ENCODE measurements at regions not wholly inside any gene's neighbourhood (a gene's known extent, or its start where the extent isn't known, plus 50 kb on each side); places are given as distances from the start of the nearest gene placed in this dataset.
"Not testable (repeated sequence)": the region's sequence is repeated elsewhere in the genome, so short reads cannot be mapped to it uniquely, and the experiment has no call there.

- 69 to 75% (median 74%) methylated on average over 3 of the region's 3 CpGs for WGBS, 3 donors
- TF ChIP-seq, protein P1, sequence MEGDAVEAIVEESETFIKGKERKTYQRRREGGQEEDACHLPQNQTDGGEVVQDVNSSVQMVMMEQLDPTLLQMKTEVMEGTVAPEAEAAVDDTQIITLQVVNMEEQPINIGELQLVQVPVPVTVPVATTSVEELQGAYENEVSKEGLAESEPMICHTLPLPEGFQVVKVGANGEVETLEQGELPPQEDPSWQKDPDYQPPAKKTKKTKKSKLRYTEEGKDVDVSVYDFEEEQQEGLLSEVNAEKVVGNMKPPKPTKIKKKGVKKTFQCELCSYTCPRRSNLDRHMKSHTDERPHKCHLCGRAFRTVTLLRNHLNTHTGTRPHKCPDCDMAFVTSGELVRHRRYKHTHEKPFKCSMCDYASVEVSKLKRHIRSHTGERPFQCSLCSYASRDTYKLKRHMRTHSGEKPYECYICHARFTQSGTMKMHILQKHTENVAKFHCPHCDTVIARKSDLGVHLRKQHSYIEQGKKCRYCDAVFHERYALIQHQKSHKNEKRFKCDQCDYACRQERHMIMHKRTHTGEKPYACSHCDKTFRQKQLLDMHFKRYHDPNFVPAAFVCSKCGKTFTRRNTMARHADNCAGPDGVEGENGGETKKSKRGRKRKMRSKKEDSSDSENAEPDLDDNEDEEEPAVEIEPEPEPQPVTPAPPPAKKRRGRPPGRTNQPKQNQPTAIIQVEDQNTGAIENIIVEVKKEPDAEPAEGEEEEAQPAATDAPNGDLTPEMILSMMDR (IDR thresholded peaks at IDR 0.05): no peak
- DNase-seq (no peak), ATAC-seq (no peak)
- Histone ChIP-seq H3K27ac (no peak overlapping the region), H3K4me1 (no peaks in the 10 kb centered on the region), H3K27me3 (ENCODE audit: insufficient read depth in 3 of 3, low read length in 2 of 3) (peaks cover 0 to 2% (median 0%) of the 10 kb centered on the region in 3 donors), H3K9me3 (no peaks in the 10 kb centered on the region), H3K4me3 (no peak overlapping the region), H3K36me3 (ENCODE audit: insufficient read depth in 1 of 2, low read depth in 1 of 2) (no peaks in the 10 kb centered on the region)
- intact Hi-C loops (cut with DNase I): no loop called here
These were observed 70.5 kb upstream of the GOLGA8B start for GRCh38 chr15:34653992-34654391.

- ATAC-seq; DNase-seq; H3K27ac ChIP-seq; H3K36me3 ChIP-seq (ENCODE audit: insufficient read depth in 1 of 2, low read depth in 1 of 2); H3K9me3 ChIP-seq; H3K4me3 ChIP-seq; H3K4me1 ChIP-seq; H3K27me3 ChIP-seq (ENCODE audit: insufficient read depth in 3 of 3, low read length in 2 of 3); intact Hi-C loops (cut with DNase I): not testable (repeated sequence)
- 62 to 93% (median 81%) methylated on average over 1 of the region's 3 CpGs for WGBS, 3 donors
These were observed 69.9 kb upstream of the GOLGA8B start for GRCh38 chr15:34653326-34653725.

GRCh38 chr15:34652726-34653033 is 69.2 kb upstream of the GOLGA8B start:
- no peak for ATAC-seq
- intact Hi-C loops (cut with DNase I): no loop called here
- no peak for DNase-seq
- Histone ChIP-seq H3K4me1 (no peaks in the 10 kb centered on the region), H3K27me3 (ENCODE audit: insufficient read depth in 3 of 3, low read length in 2 of 3) (peaks cover 0 to 2% (median 0%) of the 10 kb centered on the region in 3 donors), H3K27ac (no peak overlapping the region), H3K9me3 (no peaks in the 10 kb centered on the region), H3K4me3 (no peak overlapping the region), H3K36me3 (ENCODE audit: insufficient read depth in 1 of 2, low read depth in 1 of 2) (no peaks in the 10 kb centered on the region)
- TF ChIP-seq, protein P1 (IDR thresholded peaks at IDR 0.05): no peak

GRCh38 chr15:34651997-34652725 is 68.7 kb upstream of the GOLGA8B start:
- Histone ChIP-seq H3K27ac (no peak overlapping the region), H3K4me3 (no peak overlapping the region), H3K36me3 (ENCODE audit: insufficient read depth in 1 of 2, low read depth in 1 of 2) (no peaks in the 10 kb centered on the region), H3K27me3 (ENCODE audit: insufficient read depth in 3 of 3, low read length in 2 of 3) (peaks cover 0 to 2% (median 0%) of the 10 kb centered on the region in 3 donors), H3K9me3 (no peaks in the 10 kb centered on the region), H3K4me1 (no peaks in the 10 kb centered on the region)
- WGBS, 3 donors: 62 to 63% (median 63%) methylated on average over 1 of the region's 1 CpG
- intact Hi-C loops (cut with DNase I): no loop called here
- TF ChIP-seq, protein P1 (IDR thresholded peaks at IDR 0.05): no peak
- DNase-seq: no peak
- ATAC-seq: no peak

DNA sequence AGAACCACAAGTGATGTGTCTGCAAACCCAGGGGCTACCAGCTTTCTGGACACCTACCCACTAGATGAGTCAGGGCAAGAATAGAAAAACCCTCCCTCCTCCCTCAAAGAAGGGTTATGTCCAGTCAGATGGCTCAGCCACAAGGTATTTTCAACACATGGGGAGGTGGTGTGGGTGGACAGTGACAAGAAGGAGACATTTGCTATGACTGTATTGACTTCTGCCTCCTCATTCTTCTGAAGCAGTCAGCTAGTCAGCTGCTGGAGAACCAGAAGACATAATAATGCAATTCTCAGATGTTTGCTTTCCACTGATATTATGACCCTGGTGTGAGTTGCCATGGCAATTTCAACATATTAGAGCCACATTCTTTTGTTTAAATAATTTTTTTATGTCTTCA is 66.7 kb upstream of the GOLGA8B start:
- Histone ChIP-seq H3K27me3 (ENCODE audit: insufficient read depth in 3 of 3, low read length in 2 of 3) (no peaks in the 10 kb centered on the region), H3K36me3 (ENCODE audit: insufficient read depth in 1 of 2, low read depth in 1 of 2) (no peaks in the 10 kb centered on the region), H3K27ac (no peak overlapping the region), H3K4me1 (no peaks in the 10 kb centered on the region), H3K9me3 (no peaks in the 10 kb centered on the region), H3K4me3 (no peak overlapping the region)
- DNase-seq: no peak
- ATAC-seq: no peak
- TF ChIP-seq, protein P1 (IDR thresholded peaks at IDR 0.05): no peak
- intact Hi-C loops (cut with DNase I): no loop called here

Data from psoas muscle (tissue), 7 donors.